IPS-NIHi7 (cell line): ENCODE measurements at regions not wholly inside any gene's neighbourhood (a gene's known extent, or its start where the extent isn't known, plus 50 kb on each side); places are given as distances from the start of the nearest gene placed in this dataset.

ENCODE experiments used
- DNase-seq: peaks from one replicate; pipeline ENCODE4 v3.0.0; 2012; ENCODE audit warnings: mixed read lengths; ENCODE audit errors: extremely low spot score

DNA sequence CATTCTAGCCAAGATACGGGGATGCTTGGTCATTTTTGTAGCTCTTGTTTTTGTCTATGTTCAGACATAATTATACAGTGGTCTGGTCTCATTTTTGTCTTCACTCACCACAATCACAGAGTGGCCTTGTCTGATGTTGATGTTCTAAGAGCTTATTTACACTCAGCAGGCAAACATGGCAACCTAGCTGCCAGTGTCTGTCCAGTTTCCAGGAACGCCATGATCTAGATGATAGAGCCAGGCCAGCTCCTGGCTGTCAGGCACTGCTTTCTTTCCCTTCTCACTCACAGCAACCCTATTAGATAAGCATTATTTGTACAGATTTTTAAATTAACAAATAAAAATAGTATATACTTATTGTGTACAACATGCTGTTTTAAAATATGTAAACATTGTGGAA is 98.6 kb upstream of the PHF14 start:
- DNase-seq: no peak

DNA sequence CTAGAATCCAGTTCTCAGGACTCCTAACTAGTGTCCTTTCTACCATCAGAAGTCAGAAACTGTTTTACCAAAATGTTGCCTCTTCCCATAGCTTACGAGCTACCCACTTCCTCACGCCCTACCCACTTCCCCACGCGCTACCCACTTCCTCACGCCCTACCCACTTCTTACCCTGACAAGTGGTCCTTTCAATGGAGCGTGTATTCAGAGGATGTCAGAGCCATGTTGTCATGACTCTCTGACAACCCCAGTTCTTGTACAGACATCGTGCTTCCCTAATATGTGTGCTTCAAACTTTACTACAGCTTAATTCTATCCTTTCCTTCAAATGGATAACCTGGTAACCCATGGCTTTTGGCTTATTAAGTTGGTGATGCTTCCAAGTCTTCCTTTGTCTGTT is 84.8 kb upstream of the PHF14 start:
- DNase-seq: no peak

DNA sequence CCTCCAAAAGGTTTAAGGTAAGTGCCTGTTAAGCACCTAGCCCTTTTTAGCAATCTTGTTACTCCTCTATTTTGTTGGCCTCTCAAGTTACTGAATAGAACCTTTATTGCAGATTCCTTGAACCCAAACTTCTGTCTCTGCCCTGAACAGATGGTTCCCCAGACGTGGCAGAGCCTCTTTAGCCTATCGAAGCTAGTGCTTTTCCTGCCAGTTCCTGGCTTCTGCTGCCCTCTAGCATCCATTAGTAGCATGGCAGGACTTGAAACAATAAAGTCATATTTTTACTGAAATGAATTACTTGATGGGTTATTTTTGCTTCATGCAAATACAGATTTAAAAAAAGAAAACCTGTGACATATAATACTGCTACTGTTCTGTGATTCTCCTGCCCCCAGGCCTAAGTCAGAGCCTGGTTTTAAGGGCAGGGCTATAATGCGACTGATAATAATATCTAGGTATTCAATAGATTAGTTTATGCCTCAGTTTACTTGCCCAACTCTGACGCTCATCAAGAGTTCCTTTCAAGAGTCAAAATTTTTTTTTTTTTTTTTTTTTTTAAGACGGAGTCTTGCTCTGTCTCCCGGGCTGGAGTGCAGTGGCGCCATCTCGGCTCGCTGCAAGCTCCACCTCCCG is 84.3 kb upstream of the PHF14 start:
- DNase-seq: peak; percentile 73

DNA sequence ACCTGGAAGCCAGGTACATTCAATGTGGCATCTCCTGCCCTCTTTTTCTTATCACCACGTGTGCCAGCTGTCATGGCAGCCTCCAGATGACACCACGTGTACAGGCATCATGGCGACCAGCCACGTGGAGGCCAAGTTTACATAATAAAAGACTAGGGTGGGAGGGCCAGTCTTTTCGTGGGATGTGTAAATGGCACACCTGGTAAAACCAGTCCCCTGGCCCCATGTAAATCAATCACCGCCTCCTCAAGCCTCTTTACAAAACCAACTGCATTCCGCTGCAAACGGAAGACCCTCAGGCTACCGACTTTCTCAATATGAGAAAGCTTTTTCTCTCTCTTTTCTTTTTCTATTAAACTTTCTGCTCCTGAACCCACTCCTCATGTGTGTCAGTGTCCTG is 65.1 kb upstream of the PHF14 start:
- DNase-seq: peak; percentile 57

DNA sequence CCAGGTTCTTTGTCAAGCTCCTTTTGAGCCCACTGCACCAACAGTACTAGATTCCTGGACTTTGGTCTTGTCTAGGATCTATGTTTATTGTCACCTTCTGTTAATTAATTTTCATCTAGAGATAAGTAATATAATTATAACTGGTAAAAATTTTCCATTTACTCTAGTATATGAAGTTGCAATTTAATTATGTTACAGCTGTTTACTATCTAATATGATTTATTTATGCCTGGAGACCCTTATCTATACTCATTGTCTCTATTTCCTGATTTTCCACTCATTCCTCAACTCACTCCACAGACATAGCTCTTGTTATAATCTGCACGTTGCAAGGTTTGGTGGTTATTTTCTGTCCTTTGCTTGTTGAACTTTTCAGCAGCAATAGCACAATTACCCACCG is 63.2 kb upstream of the PHF14 start:
- DNase-seq: no peak

DNA sequence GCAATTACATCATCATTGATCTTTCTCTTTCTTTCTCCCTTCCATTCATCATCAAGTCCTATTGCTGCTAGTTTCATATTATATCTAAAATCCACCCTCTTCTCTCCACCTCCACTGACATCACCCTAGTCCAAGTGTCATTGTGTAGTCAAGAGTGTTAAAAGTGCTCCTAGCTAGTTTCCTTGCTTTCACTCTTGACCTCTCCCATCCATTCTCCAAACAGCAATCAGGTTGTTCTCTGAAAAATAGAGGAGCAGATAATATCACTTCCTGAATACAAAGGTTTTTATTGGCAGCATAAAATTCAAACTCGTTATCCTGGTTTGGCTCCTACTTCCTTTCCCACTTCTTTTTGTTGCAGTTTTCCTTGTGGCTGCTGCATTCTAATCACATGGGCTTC is 61.6 kb upstream of the PHF14 start:
- DNase-seq: no peak

DNA sequence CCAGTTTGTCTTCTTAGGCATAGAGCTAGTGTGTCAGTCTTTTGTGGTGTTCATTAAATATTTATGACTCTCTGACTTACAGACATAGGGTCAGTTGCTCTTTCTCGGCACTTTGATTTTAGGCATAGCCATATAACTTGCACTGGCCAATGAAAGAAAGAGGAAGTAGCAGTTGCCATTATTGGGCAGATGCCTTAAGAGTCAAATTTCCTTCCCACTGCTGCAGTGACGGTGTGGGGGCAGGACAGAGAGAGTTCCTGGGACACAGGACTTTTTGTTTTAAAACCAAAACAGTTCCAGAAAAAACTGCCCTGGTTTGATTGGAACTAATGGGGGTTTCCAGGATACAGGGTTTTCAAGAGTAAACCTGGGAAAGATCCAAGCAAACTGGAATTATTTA is 60.2 kb upstream of the PHF14 start:
- no peak for DNase-seq

DNA sequence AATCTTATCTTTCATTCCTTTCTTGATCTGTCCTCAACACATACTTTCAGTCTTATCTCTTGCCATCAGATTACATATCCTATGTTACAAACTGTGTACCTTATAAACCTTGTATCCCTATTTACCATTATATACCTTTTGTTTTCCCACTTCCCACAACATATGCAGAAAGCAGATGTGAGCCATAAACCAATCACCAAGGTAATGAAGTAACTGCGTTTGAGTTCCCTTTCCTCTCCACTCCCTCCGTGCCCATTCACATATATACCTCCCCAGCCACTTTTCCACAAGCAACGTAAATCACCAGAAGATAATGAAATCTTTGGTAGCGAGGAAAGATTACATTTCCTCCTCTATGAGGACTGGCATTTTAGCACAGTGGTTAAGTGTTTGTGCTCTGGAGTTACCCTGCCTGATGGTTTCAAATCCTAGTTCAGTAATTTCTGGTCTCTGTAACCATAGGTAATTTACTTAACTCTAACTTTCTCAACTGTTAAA is 55.5 kb upstream of the PHF14 start:
- DNase-seq: no peak

DNA sequence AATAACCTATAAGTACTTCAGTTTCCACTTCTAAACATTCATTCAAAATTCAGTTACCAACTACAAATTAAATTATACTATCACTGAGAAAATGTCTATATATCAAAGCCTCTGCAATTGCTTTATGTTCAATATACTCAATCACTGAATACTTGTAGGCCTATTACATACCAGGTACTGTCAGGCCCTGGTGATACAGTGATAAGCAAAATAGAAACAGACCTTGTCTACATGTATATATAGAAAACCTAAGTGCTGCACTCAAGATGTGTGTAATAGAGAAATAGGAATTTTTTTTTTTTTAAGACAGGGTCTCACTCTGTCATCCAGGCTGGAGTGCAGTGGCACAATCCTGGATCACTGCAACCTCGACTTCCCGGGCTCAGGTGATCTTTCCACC is 53.7 kb upstream of the PHF14 start:
- no peak for DNase-seq
